Medulla oblongata (tissue), 1 donor: ENCODE measurements at regions not wholly inside any gene's neighbourhood (a gene's known extent, or its start where the extent isn't known, plus 50 kb on each side); places are given as distances from the start of the nearest gene placed in this dataset.
A peak's percentile ranks its signal among the peaks of the same experiment; 100 is the strongest.
"Not testable (repeated sequence)": the region's sequence is repeated elsewhere in the genome, so short reads cannot be mapped to it uniquely, and the experiment has no call there.

Experiments
- DNase-seq: peaks from one replicate; pipeline ENCODE4 v3.0.0-alpha.2; 2015; ENCODE audit errors: extremely low spot score

DNA sequence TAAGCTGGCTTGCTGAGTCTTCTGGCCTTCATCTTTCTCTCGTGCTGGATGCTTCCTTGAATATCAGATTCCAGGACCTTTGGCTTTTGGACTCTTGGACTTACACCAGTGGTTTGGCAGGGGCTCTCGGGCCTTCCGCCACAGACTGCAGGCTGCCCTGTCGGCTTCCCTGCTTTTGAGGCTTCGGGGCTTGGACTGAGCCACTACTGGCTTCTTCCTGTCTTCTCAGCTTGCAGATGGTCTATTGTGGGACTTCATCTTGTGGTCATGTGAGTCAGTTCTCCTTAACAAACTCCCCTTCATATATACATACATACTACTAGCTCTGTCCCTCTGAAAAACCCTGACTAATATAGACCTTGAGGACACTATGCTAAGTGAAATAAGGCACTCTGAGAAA lies 78.3 kb upstream of the SSBP2 start:
- no peak for DNase-seq

DNA sequence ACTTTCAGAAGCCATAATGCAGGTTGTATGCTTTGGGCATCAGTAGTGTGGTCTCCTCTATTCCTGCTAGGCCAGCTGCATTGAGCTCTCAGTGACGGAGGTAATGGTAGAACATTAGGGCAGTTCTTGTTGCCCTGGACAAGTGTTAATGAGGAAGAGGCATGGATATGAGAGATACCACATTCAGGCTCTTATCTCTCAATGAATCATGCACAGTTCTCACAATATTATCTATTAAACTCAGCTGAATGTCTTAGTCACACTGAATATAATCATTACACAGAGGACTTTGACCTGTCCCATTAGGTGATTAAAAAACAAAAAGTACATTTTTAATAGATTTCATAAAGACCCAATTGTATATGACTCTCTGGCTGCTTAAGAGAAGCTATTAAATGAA lies 76.6 kb upstream of the SSBP2 start:
- no peak for DNase-seq

DNA sequence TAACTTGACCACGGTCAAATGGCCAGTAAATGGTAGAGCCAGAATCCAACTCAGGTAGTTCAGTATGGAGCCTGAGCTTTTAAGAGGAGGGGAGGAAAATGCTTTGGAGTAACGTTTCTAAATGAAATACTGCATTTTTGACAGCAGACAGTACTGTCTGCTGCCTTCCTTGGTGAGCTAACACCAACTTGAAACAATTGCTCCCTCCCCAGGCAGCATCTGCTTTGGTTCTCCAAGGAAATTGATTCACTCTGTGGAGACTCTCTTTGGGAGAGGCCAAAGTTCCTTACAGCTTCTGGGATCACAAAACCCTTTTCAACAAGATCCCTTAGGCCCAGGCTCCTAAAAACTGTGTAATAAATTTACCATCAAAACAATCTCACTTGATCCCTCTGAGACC lies 75.2 kb upstream of the SSBP2 start:
- no peak for DNase-seq

DNA sequence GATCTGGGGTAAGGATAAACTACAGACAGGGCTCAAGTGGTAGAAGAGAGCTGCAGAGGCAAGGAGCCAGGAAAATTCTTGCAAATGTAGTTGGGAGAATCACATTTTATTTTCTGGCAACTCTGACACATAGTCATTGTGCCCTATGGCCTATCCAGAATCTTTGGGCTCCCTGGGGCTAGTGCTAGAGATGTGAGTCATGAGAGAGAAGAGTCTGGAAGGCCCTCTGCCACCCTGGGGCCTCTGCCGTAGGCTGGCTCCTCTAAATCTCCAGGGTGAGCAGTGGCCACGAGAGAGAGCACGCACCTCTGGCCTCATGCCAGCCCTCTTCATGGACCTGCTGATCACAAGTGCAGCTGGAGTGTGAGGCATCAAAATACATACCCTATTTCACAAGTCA lies 74.3 kb upstream of the SSBP2 start:
- peak; percentile 31 for DNase-seq

DNA sequence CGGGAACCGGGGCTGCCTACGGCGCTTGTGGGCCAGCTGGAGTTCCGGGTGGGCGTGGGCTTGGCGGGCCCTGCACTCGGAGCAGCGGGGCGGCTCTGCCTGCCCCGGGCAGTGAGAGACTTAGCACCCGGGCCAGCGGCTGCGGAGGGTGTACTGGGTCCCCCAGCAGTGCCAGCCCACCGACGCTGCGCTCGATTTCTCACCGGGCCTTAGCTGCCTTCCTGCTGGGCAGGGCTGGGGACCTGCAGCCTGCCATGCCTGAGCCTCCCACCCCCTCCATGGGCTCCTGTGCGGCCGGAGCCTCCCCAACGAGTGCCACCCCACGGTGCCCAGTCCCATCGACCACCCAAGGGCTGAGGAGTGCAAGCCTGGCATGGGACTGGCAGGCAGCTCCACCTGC lies 72.8 kb upstream of the SSBP2 start:
- DNase-seq = not testable (repeated sequence)

DNA sequence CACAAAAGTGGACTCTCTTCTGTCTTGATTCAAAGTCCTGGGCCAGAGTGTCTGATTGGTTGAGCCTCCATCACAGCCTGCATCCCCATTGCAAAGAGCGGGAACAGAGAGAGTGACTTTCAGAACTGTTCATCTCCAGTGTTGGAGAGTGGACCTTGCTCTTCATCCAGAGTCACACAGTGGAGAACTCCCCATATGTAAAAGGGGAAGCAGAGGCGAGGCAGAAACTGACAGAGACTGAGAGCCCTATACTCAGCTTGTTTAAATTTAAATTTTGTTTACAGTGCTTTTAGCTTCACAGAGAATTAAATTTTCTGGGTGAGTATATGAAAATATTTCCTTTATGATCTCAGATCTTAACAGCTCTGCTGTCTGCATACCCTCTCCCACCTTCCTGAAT lies 70.0 kb upstream of the SSBP2 start:
- DNase-seq = peak; percentile 37

DNA sequence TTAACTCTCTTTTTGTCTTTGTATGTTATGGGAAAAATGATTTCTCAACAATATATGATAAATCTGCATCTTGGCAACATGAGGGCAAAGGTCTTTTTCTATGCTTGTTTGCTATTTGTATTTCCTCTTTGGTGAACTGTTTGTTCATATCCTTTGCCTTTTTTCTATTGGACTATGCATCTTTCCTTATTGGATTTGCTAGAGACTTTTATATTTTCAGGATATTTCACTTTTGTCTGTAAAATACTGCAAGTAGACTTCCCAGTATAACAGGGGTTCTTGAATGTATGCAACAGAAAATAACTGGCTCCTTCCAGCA lies 69.4 kb upstream of the SSBP2 start:
- DNase-seq = no peak

DNA sequence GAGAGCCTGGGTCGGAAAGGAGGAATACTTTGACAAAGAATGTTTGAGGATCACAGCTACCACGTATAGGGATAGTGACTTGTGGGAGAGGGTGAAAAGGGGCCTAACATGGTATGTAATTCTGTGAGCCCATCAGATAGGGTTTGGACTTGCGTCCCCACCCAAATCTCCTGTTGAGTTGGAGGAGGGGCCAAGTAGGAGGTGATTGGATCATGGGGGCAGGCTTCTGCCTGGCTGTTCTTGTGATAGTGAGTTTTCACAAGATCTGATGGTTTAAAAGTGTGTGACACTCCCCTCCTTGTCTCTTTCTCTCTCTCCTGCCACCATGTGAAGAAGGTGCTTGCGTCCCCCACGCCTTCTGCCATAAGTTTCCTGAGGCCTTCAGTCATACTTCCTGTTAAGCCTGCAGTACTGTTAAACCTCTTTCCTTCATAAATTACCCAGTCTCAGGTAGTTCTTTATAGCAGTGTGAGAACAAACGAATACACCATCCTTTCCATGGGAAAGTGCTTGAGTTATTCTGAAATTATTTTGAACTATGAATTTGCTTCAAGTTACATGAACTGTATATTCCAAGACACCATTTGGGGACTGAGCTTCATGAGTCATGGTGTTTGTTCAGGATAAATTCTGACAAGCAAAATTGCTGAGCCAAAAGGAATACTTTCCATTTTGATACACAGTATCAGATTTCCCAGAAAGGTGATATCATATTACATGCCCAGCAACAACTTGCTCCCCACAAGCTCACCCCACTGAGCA lies 68.8 kb upstream of the SSBP2 start:
- no peak for DNase-seq

DNA sequence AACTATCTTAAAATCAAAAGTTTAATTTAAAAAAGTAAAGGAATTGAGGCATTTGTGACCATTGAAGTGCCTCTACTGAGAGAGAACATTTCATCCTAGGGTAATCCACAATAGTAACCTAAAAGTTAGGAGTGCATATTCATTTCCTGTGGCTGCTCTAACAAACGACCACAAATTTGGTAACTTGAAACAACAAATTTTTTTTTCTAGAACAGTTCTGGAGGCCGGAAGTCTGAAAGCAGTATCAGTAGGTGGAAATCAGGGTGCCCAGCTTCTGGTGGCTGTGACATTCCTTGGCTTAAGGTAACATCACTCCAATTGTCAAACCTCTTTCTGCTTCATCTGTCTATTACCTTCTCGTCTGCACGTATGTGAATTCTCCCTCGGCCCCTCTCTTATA lies 67.1 kb upstream of the SSBP2 start:
- DNase-seq = no peak

DNA sequence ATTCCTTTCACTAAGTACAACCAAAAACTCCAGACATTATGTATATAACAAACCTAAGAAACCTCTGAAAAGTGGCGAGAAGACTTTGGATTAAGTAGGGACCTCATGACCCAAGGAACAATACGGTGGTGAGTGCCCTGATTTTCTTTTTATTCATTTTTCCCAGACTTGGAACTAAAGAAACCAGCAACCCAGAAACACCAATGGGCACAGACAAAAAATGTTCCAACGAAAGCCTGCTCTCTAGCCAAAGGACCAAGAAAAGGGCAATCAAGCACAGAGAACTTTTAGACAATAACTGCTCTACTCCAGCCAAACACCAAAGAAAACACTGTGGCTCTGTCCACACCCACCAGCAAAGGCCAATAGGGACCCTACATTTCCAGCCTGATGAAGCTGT lies 66.2 kb upstream of the SSBP2 start:
- peak; percentile 60 for DNase-seq

DNA sequence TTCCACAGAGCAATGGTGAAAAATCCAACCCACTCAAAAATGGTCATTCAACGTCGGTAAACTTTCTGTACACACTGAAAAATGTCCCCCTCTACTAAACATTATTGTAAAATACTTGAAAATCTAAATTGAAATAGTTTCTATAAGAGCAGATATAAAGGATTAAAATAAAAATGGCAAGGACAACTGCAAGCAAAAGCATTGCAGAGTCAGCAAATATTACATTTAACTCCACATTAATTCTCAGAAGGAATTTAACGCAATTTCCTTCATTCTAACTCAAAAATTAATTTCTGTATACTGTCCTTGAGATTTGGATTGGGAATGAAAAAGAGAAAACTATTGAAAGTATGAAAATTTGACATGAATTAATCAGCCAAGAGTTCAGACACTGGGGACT lies 64.4 kb upstream of the SSBP2 start:
- no peak for DNase-seq

DNA sequence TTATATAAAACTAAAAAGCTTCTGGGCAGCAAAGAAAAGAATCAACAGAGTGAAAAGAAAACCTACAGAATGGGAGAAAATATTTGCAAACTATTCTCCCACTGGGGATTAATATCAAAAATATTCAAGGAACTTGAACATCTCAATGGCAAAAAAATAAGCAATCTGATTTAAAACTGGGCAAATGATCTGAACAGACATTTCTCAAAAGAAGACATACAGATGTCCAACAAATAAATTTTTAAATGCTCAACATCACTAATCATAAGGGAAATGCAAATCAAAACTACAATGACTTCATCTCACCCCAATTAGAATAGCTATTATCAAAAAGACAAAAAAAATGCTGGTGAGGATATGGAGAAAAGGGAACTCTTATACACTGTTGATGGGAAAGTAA lies 57.2 kb upstream of the SSBP2 start:
- DNase-seq = no peak

DNA sequence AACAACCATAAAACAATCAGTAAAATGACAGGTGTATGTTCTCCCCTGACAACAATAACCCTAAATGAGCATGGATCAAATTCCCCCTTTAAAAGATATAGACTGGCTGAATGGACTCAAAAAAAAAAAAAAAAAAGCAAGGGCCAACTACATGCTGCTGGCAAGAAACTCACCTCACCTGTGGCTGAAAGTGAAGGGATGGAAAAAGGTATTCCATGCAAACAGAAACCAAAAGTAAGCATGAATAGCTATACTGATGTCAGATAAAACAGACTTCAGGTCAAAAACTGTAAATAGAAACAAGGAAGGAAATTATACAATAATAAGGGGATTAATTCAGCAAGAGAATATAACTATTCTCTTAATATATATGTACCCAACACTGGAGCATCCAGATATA lies 54.2 kb upstream of the SSBP2 start:
- DNase-seq = no peak

DNA sequence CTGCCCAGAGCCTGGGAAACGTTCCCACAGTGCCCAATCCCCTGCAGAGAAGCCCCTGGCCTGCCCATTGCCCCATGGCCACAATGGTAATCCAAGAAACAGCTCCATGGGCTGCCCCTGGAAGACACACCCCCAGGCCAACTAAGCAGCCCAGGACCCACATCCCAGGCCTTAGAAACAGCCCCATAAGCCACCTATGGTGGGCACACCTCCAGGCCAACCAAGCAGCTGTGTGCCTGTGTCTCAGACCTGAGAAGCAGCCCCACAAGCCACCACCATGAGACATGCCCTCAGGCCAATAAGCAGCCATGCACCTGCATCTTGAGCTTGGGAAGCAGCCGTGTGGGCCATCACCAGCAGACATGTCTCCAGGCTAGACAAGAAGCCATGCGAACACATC lies 52.9 kb upstream of the SSBP2 start:
- no peak for DNase-seq

DNA sequence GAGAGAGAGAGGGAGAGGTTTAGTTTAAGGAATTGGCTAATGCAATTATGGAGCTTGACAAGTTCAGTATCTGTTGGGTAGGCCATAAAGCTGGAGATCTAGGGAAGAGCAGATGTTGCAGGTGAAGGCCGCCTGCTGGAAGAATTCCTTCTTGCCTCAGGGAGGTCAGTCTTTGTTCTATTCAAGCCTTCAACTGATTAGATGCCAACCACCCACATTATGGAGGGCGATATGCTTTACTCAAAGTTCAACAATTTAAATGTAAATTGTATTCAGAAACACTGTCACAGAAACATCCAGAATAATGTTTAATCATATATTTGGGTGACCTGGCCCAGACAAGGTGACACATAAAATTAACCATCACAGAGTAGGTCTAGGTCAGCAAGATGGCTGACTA lies 51.7 kb upstream of the SSBP2 start:
- no peak for DNase-seq

DNA sequence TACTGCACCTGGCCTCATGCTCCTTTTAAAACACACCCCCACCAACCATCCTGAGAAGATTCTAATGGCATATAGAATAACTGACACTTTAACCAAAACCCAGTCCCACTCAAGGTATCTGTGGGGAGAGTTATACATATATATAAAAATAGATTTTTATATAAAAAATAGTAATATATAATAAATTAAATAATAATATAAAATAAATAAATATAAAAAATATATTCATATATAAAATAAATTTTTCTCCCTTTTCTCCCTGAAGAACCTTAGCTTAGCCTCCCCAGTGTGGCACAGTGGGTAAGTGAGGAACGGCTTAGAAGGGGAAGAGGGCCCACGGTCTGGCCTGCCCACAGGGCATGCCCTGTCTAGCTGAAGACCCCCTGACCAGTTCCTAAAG lies 51.1 kb upstream of the SSBP2 start:
- DNase-seq = no peak

DNA sequence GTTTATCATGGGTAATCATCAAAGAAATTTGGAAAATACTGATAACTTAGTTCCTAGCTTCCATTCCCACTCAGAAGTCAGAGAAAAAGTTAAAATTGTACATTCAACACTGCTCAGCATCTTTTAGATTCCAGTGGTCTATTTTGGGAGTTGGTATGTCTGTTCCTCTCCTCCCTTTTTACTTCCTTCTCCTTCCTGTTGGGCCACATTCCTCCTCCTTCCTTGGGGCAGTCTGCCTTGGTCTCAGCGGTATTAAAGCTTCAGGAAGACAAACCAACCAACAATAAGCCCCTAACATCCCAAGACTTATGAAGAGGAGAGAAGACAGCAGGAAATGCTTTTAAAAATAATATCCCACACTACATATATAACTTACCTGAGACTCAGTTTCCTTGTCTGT lies 49.9 kb upstream of the SSBP2 start:
- DNase-seq = no peak
